ENCODE measurements at regions not wholly inside any gene's neighbourhood (a gene's known extent, or its start where the extent isn't known, plus 50 kb on each side); places are given as distances from the start of the nearest gene placed in this dataset.
A peak's percentile ranks its signal among the peaks of the same experiment; 100 is the strongest.

GRCh38 chr10:8438603-8439002 lies 384.1 kb downstream of the GATA3 start:
- Mint-ChIP-seq H3K27me3 (ENCODE audit: unreplicated experiment) (no peaks in the 10 kb centered on the region), H3K36me3 (ENCODE audit: low read depth, unreplicated experiment) (no peaks in the 10 kb centered on the region), H3K9me3 (ENCODE audit: unreplicated experiment) (no peaks in the 10 kb centered on the region), H3K4me3 (ENCODE audit: unreplicated experiment) (no peak overlapping the region), H3K27ac (ENCODE audit: unreplicated experiment) (no peak overlapping the region), H3K4me1 (ENCODE audit: unreplicated experiment) (peaks cover 16% of the 10 kb centered on the region)
- DNase-seq (ENCODE audit: low spot score): no peak
- TF ChIP-seq, protein P1, sequence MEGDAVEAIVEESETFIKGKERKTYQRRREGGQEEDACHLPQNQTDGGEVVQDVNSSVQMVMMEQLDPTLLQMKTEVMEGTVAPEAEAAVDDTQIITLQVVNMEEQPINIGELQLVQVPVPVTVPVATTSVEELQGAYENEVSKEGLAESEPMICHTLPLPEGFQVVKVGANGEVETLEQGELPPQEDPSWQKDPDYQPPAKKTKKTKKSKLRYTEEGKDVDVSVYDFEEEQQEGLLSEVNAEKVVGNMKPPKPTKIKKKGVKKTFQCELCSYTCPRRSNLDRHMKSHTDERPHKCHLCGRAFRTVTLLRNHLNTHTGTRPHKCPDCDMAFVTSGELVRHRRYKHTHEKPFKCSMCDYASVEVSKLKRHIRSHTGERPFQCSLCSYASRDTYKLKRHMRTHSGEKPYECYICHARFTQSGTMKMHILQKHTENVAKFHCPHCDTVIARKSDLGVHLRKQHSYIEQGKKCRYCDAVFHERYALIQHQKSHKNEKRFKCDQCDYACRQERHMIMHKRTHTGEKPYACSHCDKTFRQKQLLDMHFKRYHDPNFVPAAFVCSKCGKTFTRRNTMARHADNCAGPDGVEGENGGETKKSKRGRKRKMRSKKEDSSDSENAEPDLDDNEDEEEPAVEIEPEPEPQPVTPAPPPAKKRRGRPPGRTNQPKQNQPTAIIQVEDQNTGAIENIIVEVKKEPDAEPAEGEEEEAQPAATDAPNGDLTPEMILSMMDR (IDR thresholded peaks at IDR 0.05; ENCODE audit: unreplicated experiment): no peak

- no peaks in the 10 kb centered on the region for H3K27me3 Mint-ChIP-seq (ENCODE audit: unreplicated experiment)
- H3K36me3 Mint-ChIP-seq (ENCODE audit: low read depth, unreplicated experiment): no peaks in the 10 kb centered on the region
- H3K4me3 Mint-ChIP-seq (ENCODE audit: unreplicated experiment): no peak overlapping the region
- H3K4me1 Mint-ChIP-seq (ENCODE audit: unreplicated experiment): peaks cover 16% of the 10 kb centered on the region
- H3K9me3 Mint-ChIP-seq (ENCODE audit: unreplicated experiment): no peaks in the 10 kb centered on the region
- TF ChIP-seq, protein P1 (IDR thresholded peaks at IDR 0.05; ENCODE audit: unreplicated experiment): no peak
- no peak overlapping the region for H3K27ac Mint-ChIP-seq (ENCODE audit: unreplicated experiment)
- DNase-seq (ENCODE audit: low spot score): no peak
These were observed 384.6 kb downstream of the GATA3 start for GRCh38 chr10:8439040-8439439.

DNA sequence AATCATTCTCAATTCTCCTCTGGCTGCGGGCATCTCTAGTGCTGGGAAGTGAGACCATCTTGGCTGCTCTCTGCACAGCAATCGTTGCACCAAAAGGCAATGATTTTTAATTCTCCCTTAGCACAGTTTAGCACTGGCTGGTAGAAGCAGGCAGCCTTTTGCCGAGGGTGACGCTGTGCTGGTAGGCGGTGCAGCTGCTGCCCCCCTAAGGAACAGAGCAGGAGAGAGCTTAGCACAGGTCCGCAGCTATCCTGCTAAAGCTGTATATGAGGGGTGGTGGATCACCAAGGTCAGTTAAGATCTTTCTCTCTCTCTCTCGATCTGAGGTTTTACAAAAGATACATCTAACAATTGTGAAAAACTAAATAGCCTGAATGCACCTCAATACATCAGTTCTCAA lies 390.1 kb downstream of the GATA3 start:
- Mint-ChIP-seq H3K27ac (ENCODE audit: unreplicated experiment) (no peak overlapping the region), H3K4me1 (ENCODE audit: unreplicated experiment) (peaks cover 3% of the 10 kb centered on the region), H3K36me3 (ENCODE audit: low read depth, unreplicated experiment) (no peaks in the 10 kb centered on the region), H3K4me3 (ENCODE audit: unreplicated experiment) (no peak overlapping the region), H3K9me3 (ENCODE audit: unreplicated experiment) (no peaks in the 10 kb centered on the region), H3K27me3 (ENCODE audit: unreplicated experiment) (no peaks in the 10 kb centered on the region)
- TF ChIP-seq, protein P1 (IDR thresholded peaks at IDR 0.05; ENCODE audit: unreplicated experiment): no peak
- peak; percentile 19 for DNase-seq (ENCODE audit: low spot score)

DNA sequence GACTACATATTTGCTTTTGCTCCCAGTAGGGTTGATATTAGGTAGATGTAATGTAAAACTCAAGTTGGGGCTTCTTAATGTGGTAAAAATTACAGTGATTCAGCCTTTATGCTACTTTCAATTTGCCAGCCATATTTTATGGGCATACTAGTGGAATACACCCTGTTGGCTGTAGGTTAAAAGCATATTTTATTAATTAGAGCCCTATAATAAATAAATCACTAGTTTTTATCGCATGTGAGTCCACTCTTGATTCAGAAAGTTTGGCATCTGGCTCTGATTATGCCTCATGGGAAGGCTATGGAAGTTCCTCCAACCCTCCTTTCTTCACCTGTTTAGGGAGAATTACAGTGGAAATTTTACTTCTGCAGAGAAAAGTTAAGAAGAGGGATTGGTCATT lies 390.9 kb downstream of the GATA3 start:
- Mint-ChIP-seq H3K4me1 (ENCODE audit: unreplicated experiment) (peaks cover 3% of the 10 kb centered on the region), H3K4me3 (ENCODE audit: unreplicated experiment) (no peak overlapping the region), H3K27me3 (ENCODE audit: unreplicated experiment) (no peaks in the 10 kb centered on the region), H3K9me3 (ENCODE audit: unreplicated experiment) (no peaks in the 10 kb centered on the region), H3K36me3 (ENCODE audit: low read depth, unreplicated experiment) (no peaks in the 10 kb centered on the region), H3K27ac (ENCODE audit: unreplicated experiment) (no peak overlapping the region)
- TF ChIP-seq, protein P1 (IDR thresholded peaks at IDR 0.05; ENCODE audit: unreplicated experiment): no peak
- DNase-seq (ENCODE audit: low spot score): no peak

- Mint-ChIP-seq H3K27ac (ENCODE audit: unreplicated experiment) (no peak overlapping the region), H3K4me1 (ENCODE audit: unreplicated experiment) (peaks cover 8% of the 10 kb centered on the region), H3K9me3 (ENCODE audit: unreplicated experiment) (no peaks in the 10 kb centered on the region), H3K27me3 (ENCODE audit: unreplicated experiment) (no peaks in the 10 kb centered on the region), H3K4me3 (ENCODE audit: unreplicated experiment) (no peak overlapping the region), H3K36me3 (ENCODE audit: low read depth, unreplicated experiment) (no peaks in the 10 kb centered on the region)
- no peak for DNase-seq (ENCODE audit: low spot score)
- TF ChIP-seq, protein P1 (IDR thresholded peaks at IDR 0.05; ENCODE audit: unreplicated experiment): no peak
These were observed 395.4 kb downstream of the GATA3 start for GRCh38 chr10:8449909-8450308.
